Mucosa of rectum (tissue), 2 donors: ENCODE measurements at regions not wholly inside any gene's neighbourhood (a gene's known extent, or its start where the extent isn't known, plus 50 kb on each side); places are given as distances from the start of the nearest gene placed in this dataset.

ENCODE experiments used
- H3K27ac ChIP-seq, 2 donors: one replicate each; pipeline ENCODE4 v1.7.0; 2013; ENCODE audit warnings: inconsistent platforms in 2 of 2, low read depth in 2 of 2, low read length in 2 of 2
- H3K27me3 ChIP-seq, 2 donors: one replicate each; pipeline ENCODE4 v1.7.0; 2013; ENCODE audit warnings: low read length in 2 of 2; ENCODE audit not compliant: control insufficient read depth in 2 of 2, insufficient read depth in 2 of 2
- H3K36me3 ChIP-seq, 2 donors: one replicate each; pipeline ENCODE4 v1.7.0; 2013; ENCODE audit warnings: low read length in 2 of 2; ENCODE audit not compliant: control insufficient read depth in 2 of 2, insufficient read depth in 2 of 2
- H3K4me1 ChIP-seq, 2 donors: one replicate each; pipeline ENCODE4 v1.7.0; 2013; ENCODE audit warnings: low read length in 2 of 2, mild to moderate bottlenecking in 1 of 2; ENCODE audit not compliant: control insufficient read depth in 2 of 2, insufficient read depth in 2 of 2
- H3K4me3 ChIP-seq, 2 donors: one replicate each; pipeline ENCODE4 v1.7.0; 2013; ENCODE audit warnings: low read length in 2 of 2
- H3K9ac ChIP-seq, 2 donors: one replicate each; pipeline ENCODE4 v1.7.0; 2013; ENCODE audit warnings: low read length in 2 of 2, low read depth in 1 of 2, mild to moderate bottlenecking in 1 of 2
- H3K9me3 ChIP-seq, 2 donors: one replicate each; pipeline ENCODE4 v1.7.0; 2013; ENCODE audit warnings: low read length in 2 of 2; ENCODE audit not compliant: control insufficient read depth in 2 of 2
- donor health status: healthy.
- donor health status: Normal muscosa, but diverticular disease.

- Histone ChIP-seq H3K4me1 (no peaks in the 10 kb centered on the region), H3K27ac (no peak overlapping the region), H3K9me3 (peaks cover 0 to 2% of the 10 kb centered on the region in 2 donors), H3K27me3 (no peaks in the 10 kb centered on the region), H3K36me3 (no peaks in the 10 kb centered on the region), H3K4me3 (no peak overlapping the region), H3K9ac (no peak overlapping the region)
Observed at GRCh38 chr21:19340954-19341353, 937.4 kb upstream of the TMPRSS15 start.

GRCh38 chr21:19343711-19344110, 940.1 kb upstream of the TMPRSS15 start:
- Histone ChIP-seq H3K4me3 (no peak overlapping the region), H3K9ac (no peak overlapping the region), H3K4me1 (no peaks in the 10 kb centered on the region), H3K36me3 (no peaks in the 10 kb centered on the region), H3K27me3 (no peaks in the 10 kb centered on the region), H3K9me3 (peaks cover 0 to 2% of the 10 kb centered on the region in 2 donors), H3K27ac (no peak overlapping the region)

- no peaks in the 10 kb centered on the region for H3K9me3 ChIP-seq
- H3K36me3 ChIP-seq: no peaks in the 10 kb centered on the region
- H3K27ac ChIP-seq: no peak overlapping the region
Observed at GRCh38 chr21:19350286-19350685, 946.7 kb upstream of the TMPRSS15 start.

GRCh38 chr21:19353256-19353655, 949.7 kb upstream of the TMPRSS15 start:
- Histone ChIP-seq H3K27me3 (no peaks in the 10 kb centered on the region), H3K4me1 (no peaks in the 10 kb centered on the region), H3K36me3 (no peaks in the 10 kb centered on the region), H3K4me3 (no peak overlapping the region), H3K27ac (no peak overlapping the region), H3K9ac (no peak overlapping the region), H3K9me3 (no peaks in the 10 kb centered on the region)

More at GRCh38 chr21:19350286-19350685, 946.7 kb upstream of the TMPRSS15 start:
- Histone ChIP-seq H3K9ac (no peak overlapping the region), H3K27me3 (no peaks in the 10 kb centered on the region), H3K4me1 (no peaks in the 10 kb centered on the region), H3K4me3 (no peak overlapping the region)

GRCh38 chr21:19368944-19369343, 965.4 kb upstream of the TMPRSS15 start:
- Histone ChIP-seq H3K36me3 (no peaks in the 10 kb centered on the region), H3K27ac (no peak overlapping the region), H3K9me3 (no peaks in the 10 kb centered on the region), H3K9ac (no peak overlapping the region), H3K27me3 (no peaks in the 10 kb centered on the region), H3K4me1 (no peaks in the 10 kb centered on the region), H3K4me3 (no peak overlapping the region)

GRCh38 chr21:19392390-19392789, 988.8 kb upstream of the TMPRSS15 start:
- no peak overlapping the region for H3K4me3 ChIP-seq
- no peaks in the 10 kb centered on the region for H3K9me3 ChIP-seq
- no peak overlapping the region for H3K9ac ChIP-seq
- no peaks in the 10 kb centered on the region for H3K4me1 ChIP-seq
- H3K36me3 ChIP-seq: no peaks in the 10 kb centered on the region
- no peak overlapping the region for H3K27ac ChIP-seq
- no peaks in the 10 kb centered on the region for H3K27me3 ChIP-seq

GRCh38 chr21:19400223-19400770, 996.7 kb upstream of the TMPRSS15 start:
- H3K4me3 ChIP-seq: no peak overlapping the region
- no peaks in the 10 kb centered on the region for H3K36me3 ChIP-seq
- H3K9ac ChIP-seq: no peak overlapping the region
- H3K4me1 ChIP-seq: no peaks in the 10 kb centered on the region
- no peaks in the 10 kb centered on the region for H3K27me3 ChIP-seq
- H3K9me3 ChIP-seq: peaks cover 0 to under 1% of the 10 kb centered on the region in 2 donors
- H3K27ac ChIP-seq: no peak overlapping the region

GRCh38 chr21:19402870-19403269, 999.3 kb upstream of the TMPRSS15 start:
- Histone ChIP-seq H3K4me3 (no peak overlapping the region), H3K36me3 (no peaks in the 10 kb centered on the region), H3K27ac (no peak overlapping the region), H3K27me3 (no peaks in the 10 kb centered on the region), H3K4me1 (no peaks in the 10 kb centered on the region), H3K9me3 (peaks cover 0 to 2% of the 10 kb centered on the region in 2 donors), H3K9ac (no peak overlapping the region)

- Histone ChIP-seq H3K27me3 (no peaks in the 10 kb centered on the region), H3K36me3 (no peaks in the 10 kb centered on the region), H3K4me1 (no peaks in the 10 kb centered on the region), H3K4me3 (no peak overlapping the region), H3K27ac (no peak overlapping the region), H3K9me3 (peaks cover 0 to 2% of the 10 kb centered on the region in 2 donors), H3K9ac (no peak overlapping the region)
Observed at GRCh38 chr21:19405326-19405725, 1001.7 kb upstream of the TMPRSS15 start.

GRCh38 chr21:19420565-19420964, 1017.0 kb upstream of the TMPRSS15 start:
- no peaks in the 10 kb centered on the region for H3K27me3 ChIP-seq
- no peak overlapping the region for H3K9ac ChIP-seq
- H3K27ac ChIP-seq: no peak overlapping the region
- H3K4me3 ChIP-seq: no peak overlapping the region
- peaks cover 3% of the 10 kb centered on the region in 2 donors for H3K9me3 ChIP-seq
- H3K4me1 ChIP-seq: no peaks in the 10 kb centered on the region
- H3K36me3 ChIP-seq: no peaks in the 10 kb centered on the region

- H3K9ac ChIP-seq: no peak overlapping the region
- H3K27me3 ChIP-seq: no peaks in the 10 kb centered on the region
- H3K4me1 ChIP-seq: no peaks in the 10 kb centered on the region
- no peak overlapping the region for H3K4me3 ChIP-seq
- no peak overlapping the region for H3K27ac ChIP-seq
- H3K36me3 ChIP-seq: no peaks in the 10 kb centered on the region
- peaks cover 0 to 4% of the 10 kb centered on the region in 2 donors for H3K9me3 ChIP-seq
Observed at GRCh38 chr21:19433623-19434022, 1030.0 kb upstream of the TMPRSS15 start.
